Stromal cell of bone marrow (primary cell): ENCODE measurements at regions not wholly inside any gene's neighbourhood (a gene's known extent, or its start where the extent isn't known, plus 50 kb on each side); places are given as distances from the start of the nearest gene placed in this dataset.

Experiments used
- DNase-seq: peaks from one replicate; pipeline ENCODE4 v3.0.0-alpha.2; 2012; ENCODE audit warnings: low read depth

DNA sequence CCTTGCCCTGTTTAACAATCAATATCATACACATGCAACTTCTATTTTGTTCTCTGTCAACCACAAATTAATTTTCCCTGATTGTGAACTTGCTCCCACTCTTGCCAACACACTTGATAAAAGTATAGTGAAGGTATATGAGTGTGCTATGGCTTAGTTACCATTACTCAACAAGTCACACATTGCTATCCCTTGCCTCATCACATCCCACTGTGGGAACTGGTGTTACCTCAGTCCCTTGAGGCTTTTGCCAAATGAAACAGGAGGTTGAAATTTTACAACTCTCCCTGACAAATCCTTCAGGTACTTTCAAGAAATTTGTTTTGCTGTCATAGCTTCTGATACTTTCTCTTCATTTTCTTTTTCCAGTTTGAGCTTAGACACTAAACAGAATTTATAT, 472.5 kb upstream of the SEMA3D start:
- DNase-seq = no peak

DNA sequence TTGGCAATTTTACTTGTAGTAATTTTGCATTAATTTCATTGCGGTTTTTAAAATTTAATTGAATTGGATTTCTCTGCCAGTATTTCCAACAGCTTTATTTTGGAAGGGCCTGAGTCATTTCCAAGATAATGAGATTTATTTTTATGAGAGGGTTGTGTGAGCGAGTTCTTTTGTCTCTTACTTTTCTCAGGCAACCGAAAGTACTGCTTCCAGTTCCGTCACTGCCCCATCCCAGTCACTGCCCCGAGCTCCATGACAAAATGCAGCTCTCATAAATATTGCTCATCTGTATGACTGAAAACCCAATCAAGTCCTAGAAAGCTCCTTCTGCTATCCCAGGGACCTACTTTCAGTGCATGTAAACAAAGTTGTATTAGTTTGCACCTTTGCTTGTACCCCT, 468.4 kb upstream of the SEMA3D start:
- DNase-seq = no peak

DNA sequence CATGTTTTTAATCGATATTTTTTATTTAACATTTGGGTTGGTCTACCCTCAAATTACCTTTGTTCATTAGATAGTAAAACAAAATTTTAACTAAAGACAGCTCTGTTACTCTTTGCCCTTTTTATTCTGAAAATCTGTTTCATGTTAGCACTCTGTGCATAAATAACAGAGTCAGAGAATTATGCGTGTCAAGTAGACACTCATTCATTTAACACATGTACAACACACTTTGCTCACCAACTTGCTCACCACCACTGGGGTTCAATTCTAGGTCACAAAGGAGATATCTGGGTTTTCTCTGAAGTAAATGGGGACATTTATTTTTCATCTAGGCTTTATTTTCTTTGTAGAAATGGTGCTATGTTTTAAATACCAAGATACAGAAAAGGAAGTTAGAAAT, 457.4 kb upstream of the SEMA3D start:
- no peak for DNase-seq

DNA sequence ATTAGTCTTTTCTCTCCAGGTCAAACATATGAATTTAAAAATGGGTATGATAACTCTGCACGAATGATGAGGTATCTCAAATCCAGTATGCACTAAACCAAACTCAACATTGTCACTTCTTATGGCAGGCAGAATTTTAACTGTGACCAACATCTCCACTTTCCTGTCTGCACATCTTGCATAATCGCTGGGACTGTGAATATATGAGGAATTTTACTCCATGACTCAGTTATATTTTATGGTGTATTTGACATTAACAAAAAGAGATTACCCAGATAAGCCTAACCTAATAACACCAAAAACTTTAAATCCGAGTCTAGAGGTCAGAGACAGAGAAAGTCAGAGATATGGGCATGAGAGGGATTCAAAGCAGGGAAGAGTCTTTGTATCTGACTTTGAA, 454.5 kb upstream of the SEMA3D start:
- DNase-seq = no peak

DNA sequence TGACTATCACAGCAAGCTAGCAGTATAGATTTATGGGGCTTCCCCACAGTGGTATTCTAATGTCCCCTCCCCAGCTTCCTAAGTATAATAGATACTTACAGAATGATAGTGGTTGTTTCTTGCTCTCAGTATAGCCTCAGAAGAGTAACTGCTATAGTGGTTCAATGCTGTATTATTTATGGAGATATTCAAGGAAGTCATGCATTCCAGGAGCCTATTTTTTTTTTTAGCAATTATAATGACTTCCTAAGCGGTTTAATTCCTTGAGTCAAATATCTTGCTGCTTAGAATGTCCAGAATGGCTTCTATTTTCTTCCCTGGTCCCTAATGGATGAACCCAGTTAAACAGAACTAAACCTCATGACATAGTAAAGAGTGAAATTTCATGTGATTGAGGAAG, 451.5 kb upstream of the SEMA3D start:
- no peak for DNase-seq

DNA sequence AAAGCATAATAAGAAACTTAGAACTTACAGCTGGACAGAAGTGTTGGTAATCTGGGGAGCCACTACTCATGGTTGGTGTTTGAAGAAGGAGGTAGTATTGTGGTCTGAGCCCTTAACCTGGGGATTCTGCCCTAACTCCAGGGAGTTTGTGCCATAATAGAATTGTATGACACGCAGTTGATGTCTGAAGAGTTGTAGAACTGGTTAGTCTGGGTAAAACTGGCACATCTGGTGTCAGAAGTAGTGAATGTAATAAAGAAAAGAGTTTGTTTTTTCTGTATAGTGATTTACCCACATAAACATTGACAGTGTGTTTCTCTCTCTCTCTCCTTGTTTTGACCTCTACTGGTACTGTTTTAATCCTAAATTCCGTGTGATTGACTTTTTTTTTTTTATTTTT, 448.1 kb upstream of the SEMA3D start:
- no peak for DNase-seq

DNA sequence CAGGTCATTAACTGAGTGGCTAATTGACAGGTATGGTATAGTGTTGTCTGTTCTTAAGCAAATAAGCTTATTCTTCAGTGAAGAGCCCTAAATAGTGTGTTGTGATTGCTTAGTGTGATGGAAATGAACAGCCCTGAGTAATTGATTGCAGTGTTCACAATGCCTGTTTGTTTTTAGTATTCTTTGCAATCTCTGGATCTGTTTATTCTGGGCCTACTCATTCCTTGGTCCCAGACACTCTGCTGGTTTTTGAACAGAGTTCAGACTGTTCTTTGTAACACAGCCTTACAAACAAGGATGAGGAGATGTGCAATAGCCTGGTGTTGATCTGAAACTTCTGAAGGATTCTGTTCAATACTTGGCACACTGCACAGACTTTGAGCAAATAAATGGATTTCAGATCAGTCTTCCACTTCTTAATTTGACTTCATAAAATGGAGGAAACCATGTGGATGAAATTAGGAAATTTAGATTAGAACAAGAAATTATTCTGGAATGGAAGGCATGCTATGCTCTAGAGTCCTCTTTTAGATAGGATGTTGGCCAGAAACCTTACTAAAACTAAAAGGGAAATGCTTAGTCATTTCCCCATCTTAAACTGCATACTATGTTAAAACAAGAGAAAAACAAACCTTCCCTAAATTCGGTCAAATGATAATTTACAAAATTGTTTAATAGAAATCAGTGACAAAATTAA, 444.2 kb upstream of the SEMA3D start:
- DNase-seq = no peak

DNA sequence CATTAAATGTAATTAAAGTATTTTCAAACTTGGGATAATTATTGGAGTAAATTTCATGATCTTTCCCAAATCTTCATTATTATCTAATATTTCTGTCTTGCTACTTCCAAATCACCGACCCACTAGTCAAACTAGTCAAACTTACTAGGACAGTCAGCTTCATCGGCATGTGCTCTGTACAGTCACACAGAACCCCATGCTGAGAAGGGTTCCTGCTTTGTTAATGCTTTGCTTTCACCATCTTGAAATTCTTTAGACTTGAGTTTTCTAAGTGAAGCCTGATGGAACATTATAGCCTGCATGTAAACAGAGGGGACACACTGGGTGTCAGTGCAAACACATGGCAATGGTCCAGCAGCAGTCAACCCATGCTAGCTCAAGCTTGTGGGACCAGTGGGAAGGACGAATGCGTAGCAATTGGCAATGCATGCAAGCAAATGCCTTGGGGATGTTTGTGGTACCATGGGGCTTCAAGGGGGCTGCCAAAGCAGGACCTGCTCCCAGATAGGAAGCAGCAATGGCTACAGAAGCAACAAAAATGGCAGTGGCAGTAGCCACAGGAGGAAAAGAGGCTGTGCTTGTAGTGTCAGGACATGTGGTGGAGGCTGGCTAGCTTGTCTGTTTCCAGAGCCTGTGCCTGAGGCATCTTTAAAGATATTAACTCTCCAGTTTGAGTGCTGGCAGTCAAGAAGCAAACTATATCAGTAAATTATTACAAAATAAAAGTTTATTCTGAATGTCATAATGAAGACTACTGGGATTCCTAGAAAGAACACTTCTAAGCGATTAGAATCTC, 441.1 kb upstream of the SEMA3D start:
- DNase-seq = no peak

DNA sequence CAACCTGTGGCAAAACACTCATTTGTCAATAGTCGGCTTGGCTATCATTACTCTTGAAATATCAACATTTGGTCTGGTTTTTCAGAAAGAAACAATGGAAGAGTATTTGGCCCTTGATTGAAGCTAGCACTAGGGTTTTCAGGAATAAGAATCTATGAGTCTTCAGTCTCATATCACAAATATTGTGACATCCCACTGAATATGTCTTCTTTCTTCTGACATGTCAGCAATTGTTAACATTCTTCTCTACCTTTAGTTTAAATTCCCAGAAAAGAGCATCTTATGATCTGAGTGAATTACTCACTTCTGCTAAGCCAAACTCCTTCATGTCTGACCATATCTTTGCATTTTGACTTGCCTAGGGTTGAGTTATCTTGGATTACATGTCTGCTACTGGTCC, 435.2 kb upstream of the SEMA3D start:
- no peak for DNase-seq

DNA sequence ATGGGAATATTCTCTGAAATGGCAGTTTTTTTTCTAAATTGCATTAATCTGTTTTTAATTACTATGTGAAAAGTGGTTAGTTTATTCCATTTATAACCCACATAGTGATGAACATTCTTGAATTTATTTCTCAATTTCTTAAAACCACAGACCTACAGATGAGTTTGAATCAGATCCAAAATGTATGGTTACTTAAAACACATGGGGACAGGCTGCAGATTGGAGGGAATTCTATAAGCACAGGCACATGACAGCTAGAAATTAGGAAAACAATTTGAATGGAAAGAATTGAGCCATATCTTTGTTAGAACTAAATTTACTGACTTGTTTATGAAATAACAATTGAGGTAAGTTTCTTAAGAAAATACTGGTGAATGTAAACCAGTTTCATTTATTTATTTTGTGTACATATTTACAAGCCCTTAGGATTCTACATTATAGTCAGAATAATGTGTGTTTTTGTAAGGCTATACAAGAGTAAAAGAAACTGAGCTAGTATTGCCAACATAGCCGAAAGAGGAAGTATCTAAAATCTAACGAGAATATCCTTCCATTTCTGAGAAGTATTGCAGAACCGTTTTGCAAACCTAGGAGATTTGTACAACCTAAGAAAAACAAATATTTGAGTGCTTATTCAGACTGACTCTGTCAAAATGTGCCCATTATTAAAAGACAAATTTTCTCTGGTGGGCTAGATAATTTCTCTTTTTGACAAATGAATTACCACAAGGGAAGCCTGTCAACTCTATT, 434.3 kb upstream of the SEMA3D start:
- DNase-seq = no peak

DNA sequence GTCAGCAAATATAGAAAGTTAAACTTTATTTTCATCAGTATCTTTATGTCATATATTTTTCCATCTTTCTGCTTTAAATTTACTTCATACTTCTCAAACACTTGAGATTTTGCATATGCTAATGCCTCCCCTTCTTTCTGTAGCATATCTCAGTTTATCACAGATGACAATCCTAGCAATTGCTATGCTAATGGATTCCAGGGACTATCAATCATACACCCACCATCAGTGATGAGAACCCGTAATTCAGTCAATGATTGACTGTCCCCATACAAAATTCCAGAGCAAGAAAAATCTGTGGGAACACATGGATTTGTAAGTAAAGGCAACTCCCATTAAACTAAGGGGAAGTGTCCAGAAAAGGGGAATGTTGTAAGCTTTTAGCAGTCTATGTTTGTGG, 432.4 kb upstream of the SEMA3D start:
- DNase-seq = no peak

DNA sequence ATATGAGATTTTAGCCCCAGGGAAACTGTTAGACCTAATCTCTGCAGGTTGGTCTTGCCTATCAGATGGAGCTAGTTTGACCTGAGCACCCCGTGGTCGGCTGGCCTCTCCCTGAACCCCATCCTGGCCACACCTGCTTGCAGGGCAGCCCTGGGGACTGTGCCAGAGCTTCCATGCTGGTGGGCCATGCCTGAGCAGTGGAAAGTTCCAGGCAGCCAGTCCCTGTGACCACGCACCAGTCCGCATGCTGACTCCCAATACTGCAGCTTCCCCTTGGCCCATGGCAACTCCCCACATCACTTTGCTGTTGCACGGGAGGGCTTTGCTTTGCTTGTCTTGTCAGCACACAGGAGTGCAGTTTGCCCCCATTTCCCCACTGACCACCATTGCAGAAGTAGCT, 427.8 kb upstream of the SEMA3D start:
- no peak for DNase-seq

DNA sequence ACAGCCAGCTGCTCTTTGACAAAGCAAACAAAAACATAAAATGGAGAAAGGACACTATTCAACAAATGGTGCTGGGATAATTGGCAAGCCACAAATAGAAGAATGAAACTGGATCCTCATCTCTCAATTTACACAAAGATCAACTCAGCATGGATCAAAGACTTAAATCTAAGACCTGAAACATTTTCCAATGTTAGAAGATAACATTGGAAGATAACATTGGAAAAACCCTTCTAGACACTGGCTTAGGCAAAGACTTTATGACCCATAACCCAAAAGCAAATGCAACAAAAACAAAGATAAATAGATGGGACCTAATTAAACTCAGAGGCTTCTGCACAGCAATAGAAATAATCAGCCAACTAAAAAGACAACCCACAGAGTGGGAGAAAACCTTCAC, 425.7 kb upstream of the SEMA3D start:
- DNase-seq = no peak

DNA sequence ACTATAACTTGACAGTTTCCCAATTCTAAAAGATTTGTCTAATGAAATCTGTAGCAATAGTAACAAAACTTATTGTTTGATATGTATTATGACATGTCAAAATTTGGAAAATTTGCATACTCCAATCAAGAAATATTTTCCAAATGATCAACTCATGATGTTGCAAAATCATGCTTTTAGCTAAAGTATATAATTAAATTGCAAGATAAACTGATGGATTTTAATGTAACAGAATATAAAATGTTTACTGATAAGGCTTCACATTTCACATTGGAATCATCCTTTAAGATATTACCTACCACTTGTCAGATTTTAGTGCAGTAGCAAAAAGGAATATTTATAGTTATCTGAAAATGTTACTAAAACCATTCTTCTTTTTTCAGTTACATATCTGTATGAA, 421.9 kb upstream of the SEMA3D start:
- no peak for DNase-seq

DNA sequence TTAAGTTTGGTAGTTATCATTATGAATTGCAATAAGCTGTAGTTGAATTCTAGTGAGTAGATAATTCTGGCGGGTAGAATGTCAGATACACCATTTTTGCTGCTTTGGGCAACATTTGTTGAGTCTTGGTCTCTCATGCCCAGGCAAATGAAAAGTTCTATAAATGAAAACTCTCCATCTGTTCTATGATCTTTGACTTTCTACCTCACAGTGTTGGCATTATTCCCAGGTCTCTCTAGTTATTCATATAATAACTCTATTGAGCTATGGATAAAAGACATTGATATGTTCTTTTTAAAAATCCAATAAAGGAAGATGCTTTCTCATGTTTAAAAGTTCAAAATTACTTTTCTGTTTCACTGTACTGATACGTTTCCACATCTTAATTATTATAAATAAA, 415.3 kb upstream of the SEMA3D start:
- DNase-seq = no peak

DNA sequence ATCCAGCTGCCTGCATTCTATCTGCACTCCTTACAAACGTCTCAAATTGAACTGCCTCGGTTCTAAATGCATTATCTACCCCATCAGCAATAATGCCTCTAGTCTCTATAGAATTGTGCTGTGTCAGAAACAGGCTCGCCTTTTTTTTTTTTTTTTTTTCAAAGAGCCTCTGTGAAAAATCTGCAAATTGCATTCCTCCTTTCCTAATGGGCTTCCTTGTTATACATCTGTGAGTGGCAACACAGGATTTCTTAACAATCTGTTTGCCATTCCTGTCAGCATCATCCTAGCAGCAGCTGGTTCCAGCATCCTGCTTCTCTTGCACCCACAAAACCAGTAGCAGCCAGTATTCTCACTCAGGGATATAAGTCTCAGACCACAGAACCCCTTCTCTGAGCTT, 413.5 kb upstream of the SEMA3D start:
- DNase-seq = no peak

DNA sequence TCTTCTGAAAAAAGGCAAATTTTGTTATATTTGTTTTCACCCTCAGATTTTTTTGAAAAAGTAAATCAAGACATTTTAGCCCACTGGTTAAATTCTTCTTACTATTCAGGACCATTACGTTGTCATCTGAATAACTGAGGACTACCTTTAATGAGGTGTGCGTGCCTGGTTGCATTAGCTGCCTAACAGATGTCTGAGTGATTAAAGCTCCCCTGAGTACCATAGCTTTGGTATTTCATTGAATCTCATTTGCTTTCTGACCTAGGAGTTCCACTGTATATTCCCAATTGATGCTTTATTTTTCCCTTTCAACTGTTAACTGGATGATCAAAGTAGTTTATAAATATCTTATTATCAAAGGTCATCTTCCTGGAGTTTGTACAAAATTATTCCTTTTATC, 410.0 kb upstream of the SEMA3D start:
- DNase-seq = no peak

DNA sequence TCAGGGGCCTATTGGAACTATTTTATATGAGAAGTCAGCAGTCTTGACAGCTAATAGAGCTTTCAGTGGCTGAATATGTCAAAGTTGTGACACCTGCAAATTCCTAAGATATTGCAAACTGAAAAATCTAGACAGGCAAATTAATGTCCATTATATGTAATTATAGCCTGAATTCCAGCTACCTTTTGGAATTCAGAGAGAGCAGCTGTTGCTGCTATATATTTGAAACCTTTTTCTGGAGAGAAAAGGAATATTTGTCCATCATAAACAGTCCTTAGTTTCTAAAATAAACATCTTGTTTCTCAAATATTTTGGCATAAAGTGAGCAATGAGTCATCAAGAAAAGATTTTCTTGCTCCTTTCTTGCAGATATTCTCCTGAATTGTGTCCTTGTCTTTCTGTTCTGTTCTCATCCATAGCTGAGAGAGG, 408.9 kb upstream of the SEMA3D start:
- DNase-seq = no peak

DNA sequence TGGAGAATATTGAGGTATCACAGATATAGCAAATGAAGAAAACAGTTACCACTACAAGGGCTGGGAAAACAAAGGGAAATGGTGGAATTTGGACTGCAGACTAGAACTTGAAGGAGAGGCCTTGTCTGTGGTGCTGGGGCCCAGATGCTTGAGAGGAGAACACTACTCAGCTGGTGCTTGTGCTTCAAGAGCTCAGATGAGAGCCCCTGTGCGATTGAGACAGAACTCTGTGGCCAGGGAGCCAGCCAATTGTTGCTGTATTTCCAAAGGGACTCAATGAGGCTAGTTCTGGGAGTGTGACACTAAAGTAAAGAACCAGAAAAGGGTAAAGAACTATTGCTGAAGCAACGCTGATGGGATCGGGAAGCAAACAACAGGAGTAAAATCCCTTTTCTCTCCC, 406.5 kb upstream of the SEMA3D start:
- DNase-seq = no peak

DNA sequence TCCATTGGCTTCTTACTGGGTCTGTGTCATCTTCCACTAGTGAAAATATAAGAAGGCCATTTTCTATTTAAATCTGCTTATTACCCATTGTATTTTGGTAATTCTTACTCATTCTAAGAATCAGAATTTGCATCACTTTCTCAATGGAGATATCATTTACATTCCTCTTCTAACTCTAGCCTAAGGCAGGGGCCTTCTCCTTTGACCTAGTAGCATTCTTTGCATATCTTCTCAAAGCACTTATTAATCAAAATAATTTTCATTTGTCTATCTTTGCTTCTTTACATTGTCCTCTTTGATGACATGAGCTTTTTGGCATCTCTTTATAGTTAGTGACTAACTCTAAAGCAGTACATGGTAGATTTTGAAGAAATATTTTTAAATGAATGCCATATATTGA, 400.9 kb upstream of the SEMA3D start:
- no peak for DNase-seq

DNA sequence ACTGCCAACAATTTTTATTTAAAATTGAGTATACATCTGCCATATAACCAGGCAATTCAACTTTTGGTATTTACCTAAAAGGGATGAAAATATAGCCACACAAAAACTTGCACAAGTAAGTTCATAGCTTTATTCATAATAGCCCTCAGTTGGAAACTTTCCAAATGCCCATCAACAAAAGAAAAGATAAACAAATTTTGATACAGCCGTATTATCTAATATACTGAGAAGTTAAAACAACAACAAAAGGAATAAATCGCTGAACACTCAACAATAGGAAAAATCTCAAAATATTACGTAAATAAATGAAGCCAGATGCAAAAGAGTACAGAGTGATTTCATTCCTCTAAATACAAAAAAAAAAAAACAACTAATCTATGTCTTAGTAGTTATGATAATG, 399.2 kb upstream of the SEMA3D start:
- no peak for DNase-seq

DNA sequence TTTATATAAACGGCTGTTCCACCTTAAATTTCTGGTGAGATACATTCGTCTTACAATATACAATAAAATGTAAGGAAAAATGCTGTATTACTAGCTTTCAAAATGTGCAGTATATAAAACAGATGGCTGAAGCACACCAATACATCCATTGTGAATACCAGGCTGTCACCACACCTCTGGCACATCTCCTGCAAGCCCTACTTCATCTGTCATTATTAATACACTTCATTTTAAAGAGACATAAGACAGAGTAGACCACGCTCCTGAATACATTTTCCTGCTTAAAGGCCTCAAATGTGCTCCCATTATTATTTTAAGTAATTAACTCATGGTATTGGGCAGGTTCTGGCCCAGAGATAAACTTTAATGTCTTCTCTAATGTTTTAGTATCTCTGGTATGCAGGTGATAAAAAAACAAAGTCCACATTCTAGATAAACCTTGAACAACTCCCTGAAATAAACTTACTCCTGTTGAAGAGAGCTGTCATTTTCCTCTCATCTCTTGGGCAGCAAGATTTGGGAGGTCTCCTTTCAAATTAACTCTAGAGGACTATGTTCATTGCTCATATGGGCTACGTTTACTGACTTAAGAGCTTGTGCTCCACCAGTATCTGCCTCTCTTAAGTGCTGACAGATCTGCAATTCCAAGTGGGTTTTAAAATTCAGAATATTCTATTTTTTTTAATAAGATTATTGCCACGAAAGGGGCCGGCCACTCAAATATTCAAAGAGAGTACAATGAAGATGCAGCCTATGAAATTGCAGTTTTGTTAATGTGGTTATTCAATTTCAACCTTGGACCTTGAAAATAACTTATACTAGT, 396.5 kb upstream of the SEMA3D start:
- DNase-seq = no peak
